Neural cell (in vitro differentiated cells): ENCODE measurements at regions not wholly inside any gene's neighbourhood (a gene's known extent, or its start where the extent isn't known, plus 50 kb on each side); places are given as distances from the start of the nearest gene placed in this dataset.

Source experiments
- H2AFZ ChIP-seq: fragments of 200-600, 300-800 bp; sonication (generic), shearing (Covaris generic); 2 replicates; pipeline ENCODE4 v1.6.0; 2014; ENCODE audit warnings: low read depth, mild to moderate bottlenecking, antibody characterized with exemption, low read length, moderate library complexity
- H3F3A ChIP-seq: fragments of 200-600 bp; shearing (Covaris generic); 2 replicates; pipeline ENCODE4 v1.6.1; 2016; ENCODE audit warnings: mild to moderate bottlenecking, moderate library complexity, mixed read lengths, antibody characterized with exemption, low read length; ENCODE audit not compliant: insufficient read depth, poor library complexity, severe bottlenecking
- H3K27ac ChIP-seq: fragments of 200-600, 300-800 bp; sonication (generic), shearing (Covaris generic); 2 replicates; pipeline ENCODE4 v1.5.1; 2014; ENCODE audit warnings: mild to moderate bottlenecking, low read length, moderate library complexity
- H3K27me3 ChIP-seq: fragments of 300-800, 200-600 bp; sonication (generic), shearing (Covaris generic); 2 replicates; pipeline ENCODE4 v1.6.0; 2014; ENCODE audit warnings: mild to moderate bottlenecking, low read depth, low read length, moderate library complexity; ENCODE audit not compliant: insufficient read depth
- H3K36me3 ChIP-seq: fragments of 300-800, 200-600 bp; sonication (generic), shearing (Covaris generic); 2 replicates; pipeline ENCODE4 v1.5.1; 2014; ENCODE audit warnings: mild to moderate bottlenecking, antibody characterized with exemption, low read length, moderate library complexity; ENCODE audit not compliant: insufficient read depth
- H3K4me2 ChIP-seq: fragments of 300-800, 200-600 bp; sonication (generic), shearing (Covaris generic); 2 replicates; pipeline ENCODE4 v1.6.0; 2014; ENCODE audit warnings: mild to moderate bottlenecking, low read length
- H3K4me3 ChIP-seq: fragments of 300-800, 200-600 bp; sonication (generic), shearing (Covaris generic); 2 replicates; pipeline ENCODE4 v1.5.1; 2014; ENCODE audit warnings: mild to moderate bottlenecking, low read length, moderate library complexity
- H3K79me2 ChIP-seq: fragments of 200-600 bp; shearing (Covaris generic); replicated peaks from 2 replicates; pipeline ENCODE4 v1.6.0; 2014; ENCODE audit warnings: mild to moderate bottlenecking, low read length, moderate library complexity; ENCODE audit not compliant: insufficient read depth
- H3K9ac ChIP-seq: fragments of 300-800, 200-600 bp; sonication (generic), shearing (Covaris generic); 2 replicates; pipeline ENCODE4 v1.6.1; 2016; ENCODE audit warnings: mild to moderate bottlenecking, low read length, mixed read lengths
- H3K9me2 ChIP-seq: fragments of 200-600 bp; shearing (Covaris generic); 2 replicates; pipeline ENCODE4 v1.6.1; 2016; ENCODE audit warnings: mild to moderate bottlenecking, low read length, mixed read lengths; ENCODE audit not compliant: insufficient read depth
- H3K9me3 ChIP-seq: fragments of 200-600, 300-800 bp; sonication (generic), shearing (Covaris generic); 2 replicates; pipeline ENCODE4 v1.6.1; 2016; ENCODE audit warnings: mild to moderate bottlenecking, mixed run types, low read length, moderate library complexity, mixed read lengths
- H4K20me1 ChIP-seq: fragments of 200-600 bp; shearing (Covaris generic); 2 replicates; pipeline ENCODE4 v1.6.1; 2016; ENCODE audit warnings: mild to moderate bottlenecking, mixed run types; ENCODE audit not compliant: insufficient read depth
- CTCF ChIP-seq: fragments of 450-650 bp; IDR thresholded peaks from 2 replicates; pipeline ENCODE4 v1.5.1; 2014; ENCODE audit warnings: antibody characterized with exemption, mild to moderate bottlenecking, moderate library complexity; ENCODE audit not compliant: poor library complexity, severe bottlenecking
- EP300 ChIP-seq: fragments of 450-650 bp; conservative IDR thresholded peaks from 2 replicates; pipeline ENCODE4 v1.6.1; 2014; ENCODE audit warnings: antibody characterized with exemption, mild to moderate bottlenecking, moderate library complexity; ENCODE audit not compliant: poor library complexity, severe bottlenecking
- EZH2 ChIP-seq: fragments of 200-600, 300-800 bp; shearing (Covaris generic), sonication (generic); IDR thresholded peaks from 2 replicates; pipeline ENCODE4 v1.6.1; 2014; ENCODE audit warnings: antibody characterized with exemption, low read length, borderline replicate concordance, mild to moderate bottlenecking; ENCODE audit not compliant: insufficient read depth, poor library complexity, severe bottlenecking
- MXI1 ChIP-seq: fragments of 450-650 bp; conservative IDR thresholded peaks from 2 replicates; pipeline ENCODE4 v1.6.1; 2014; ENCODE audit warnings: antibody characterized with exemption, mild to moderate bottlenecking; ENCODE audit not compliant: poor library complexity, severe bottlenecking
- POLR2AphosphoS5 ChIP-seq: IDR thresholded peaks from 2 replicates; pipeline ENCODE4 v1.6.1; 2012
- RAD21 ChIP-seq: fragments of 450-650 bp; conservative IDR thresholded peaks from 2 replicates; pipeline ENCODE4 v1.6.1; 2014; ENCODE audit warnings: antibody characterized with exemption, mild to moderate bottlenecking, moderate library complexity
- SMC3 ChIP-seq: fragments of 450-650 bp; conservative IDR thresholded peaks from 2 replicates; pipeline ENCODE4 v1.6.1; 2014; ENCODE audit warnings: antibody characterized with exemption, mild to moderate bottlenecking, moderate library complexity; ENCODE audit not compliant: poor library complexity
- TAF1 ChIP-seq: IDR thresholded peaks from 2 replicates; pipeline ENCODE4 v1.6.1; 2012; ENCODE audit warnings: low read depth
- TF ChIP-seq, protein P1 (sequence below): IDR thresholded peaks from 2 replicates; pipeline ENCODE4 v1.6.1; 2012; ENCODE audit warnings: borderline replicate concordance

DNA sequence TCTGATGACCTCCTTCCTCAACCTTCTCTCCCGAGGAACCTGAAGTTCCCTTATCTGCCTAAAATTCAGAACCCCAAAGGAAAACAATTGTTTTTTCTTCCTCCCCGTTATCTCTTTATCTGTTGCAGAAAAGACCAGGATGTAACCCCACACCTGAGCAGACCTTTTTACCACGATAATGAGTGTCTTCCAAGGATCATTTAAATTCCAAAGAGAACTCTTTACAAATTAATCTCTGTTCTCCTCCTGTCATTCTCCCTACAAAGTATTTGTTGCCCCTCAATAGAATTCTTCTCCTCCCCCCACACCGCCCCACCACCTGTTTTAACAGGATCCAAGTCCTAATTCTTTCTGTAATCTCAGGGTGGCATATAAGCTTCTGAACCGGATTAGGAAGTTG lies 78.5 kb upstream of the NLGN4X start:
- Histone ChIP-seq H3K27me3 (no peaks in the 10 kb centered on the region), H3K36me3 (no peaks in the 10 kb centered on the region), H3K27ac (no peak overlapping the region), H3K9me2 (no peaks in the 10 kb centered on the region), H3K4me3 (no peak overlapping the region), H3K4me2 (no peak overlapping the region), H4K20me1 (no peaks in the 10 kb centered on the region), H3K9me3 (no peaks in the 10 kb centered on the region), H3K79me2 (no peaks in the 10 kb centered on the region), H3K9ac (no peak overlapping the region), H2AFZ (no peak overlapping the region), H3F3A (no peaks in the 10 kb centered on the region)
- TF ChIP-seq RAD21 = no peak

GRCh38 chrX:6299724-6300123 lies 71.1 kb upstream of the NLGN4X start:
- H3K27me3 ChIP-seq = no peaks in the 10 kb centered on the region
- no peaks in the 10 kb centered on the region for H3K79me2 ChIP-seq
- H3K4me3 ChIP-seq = no peak overlapping the region
- H3K9ac ChIP-seq = no peak overlapping the region
- no peaks in the 10 kb centered on the region for H3K36me3 ChIP-seq
- no peaks in the 10 kb centered on the region for H4K20me1 ChIP-seq
- H3K4me2 ChIP-seq = no peak overlapping the region
- no peaks in the 10 kb centered on the region for H3K9me2 ChIP-seq
- no peaks in the 10 kb centered on the region for H3F3A ChIP-seq
- H3K27ac ChIP-seq = no peak overlapping the region
- no peak for TF ChIP-seq CTCF
- no peak for TF ChIP-seq POLR2AphosphoS5
- TF ChIP-seq MXI1 = no peak
- TF ChIP-seq RAD21 = no peak
- no peak for TF ChIP-seq TAF1
- TF ChIP-seq, protein P1, sequence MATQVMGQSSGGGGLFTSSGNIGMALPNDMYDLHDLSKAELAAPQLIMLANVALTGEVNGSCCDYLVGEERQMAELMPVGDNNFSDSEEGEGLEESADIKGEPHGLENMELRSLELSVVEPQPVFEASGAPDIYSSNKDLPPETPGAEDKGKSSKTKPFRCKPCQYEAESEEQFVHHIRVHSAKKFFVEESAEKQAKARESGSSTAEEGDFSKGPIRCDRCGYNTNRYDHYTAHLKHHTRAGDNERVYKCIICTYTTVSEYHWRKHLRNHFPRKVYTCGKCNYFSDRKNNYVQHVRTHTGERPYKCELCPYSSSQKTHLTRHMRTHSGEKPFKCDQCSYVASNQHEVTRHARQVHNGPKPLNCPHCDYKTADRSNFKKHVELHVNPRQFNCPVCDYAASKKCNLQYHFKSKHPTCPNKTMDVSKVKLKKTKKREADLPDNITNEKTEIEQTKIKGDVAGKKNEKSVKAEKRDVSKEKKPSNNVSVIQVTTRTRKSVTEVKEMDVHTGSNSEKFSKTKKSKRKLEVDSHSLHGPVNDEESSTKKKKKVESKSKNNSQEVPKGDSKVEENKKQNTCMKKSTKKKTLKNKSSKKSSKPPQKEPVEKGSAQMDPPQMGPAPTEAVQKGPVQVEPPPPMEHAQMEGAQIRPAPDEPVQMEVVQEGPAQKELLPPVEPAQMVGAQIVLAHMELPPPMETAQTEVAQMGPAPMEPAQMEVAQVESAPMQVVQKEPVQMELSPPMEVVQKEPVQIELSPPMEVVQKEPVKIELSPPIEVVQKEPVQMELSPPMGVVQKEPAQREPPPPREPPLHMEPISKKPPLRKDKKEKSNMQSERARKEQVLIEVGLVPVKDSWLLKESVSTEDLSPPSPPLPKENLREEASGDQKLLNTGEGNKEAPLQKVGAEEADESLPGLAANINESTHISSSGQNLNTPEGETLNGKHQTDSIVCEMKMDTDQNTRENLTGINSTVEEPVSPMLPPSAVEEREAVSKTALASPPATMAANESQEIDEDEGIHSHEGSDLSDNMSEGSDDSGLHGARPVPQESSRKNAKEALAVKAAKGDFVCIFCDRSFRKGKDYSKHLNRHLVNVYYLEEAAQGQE = no peak
- no peak for TF ChIP-seq SMC3
- TF ChIP-seq EZH2 = no peak
- TF ChIP-seq EP300 = no peak
- H3K9me3 ChIP-seq = no peaks in the 10 kb centered on the region
- H2AFZ ChIP-seq = no peak overlapping the region

DNA sequence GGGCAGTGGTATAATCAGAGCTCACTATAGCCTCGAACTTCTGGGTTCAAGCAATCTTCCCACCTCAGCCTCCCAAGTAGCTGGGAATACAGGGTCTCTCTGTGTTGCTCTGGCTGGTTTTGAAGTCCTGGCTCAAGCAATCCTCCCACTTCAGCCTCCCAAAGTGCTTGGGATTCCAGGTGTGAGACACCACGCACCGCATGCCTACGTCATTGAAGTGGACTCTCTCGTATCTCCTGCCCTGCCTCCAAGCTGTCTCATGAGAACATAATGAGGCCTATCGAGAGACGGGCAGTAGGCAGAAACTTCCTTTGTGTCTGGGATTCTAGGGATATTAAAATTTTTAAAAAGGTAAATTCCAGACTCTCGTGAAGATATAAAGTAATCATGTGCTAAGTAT lies 65.0 kb upstream of the NLGN4X start:
- H3F3A ChIP-seq = no peaks in the 10 kb centered on the region
- no peaks in the 10 kb centered on the region for H3K27me3 ChIP-seq
- H3K36me3 ChIP-seq = no peaks in the 10 kb centered on the region
- H3K4me2 ChIP-seq = no peak overlapping the region
- no peak for TF ChIP-seq TAF1
- no peak for TF ChIP-seq SMC3
- TF ChIP-seq CTCF = no peak
- TF ChIP-seq RAD21 = no peak
- TF ChIP-seq POLR2AphosphoS5 = no peak
- TF ChIP-seq MXI1 = no peak
- no peak for TF ChIP-seq EP300
- TF ChIP-seq, protein P1 = no peak
- TF ChIP-seq EZH2 = no peak
- H2AFZ ChIP-seq = no peak overlapping the region
- H3K9me3 ChIP-seq = no peaks in the 10 kb centered on the region
- H3K4me3 ChIP-seq = no peak overlapping the region
- no peak overlapping the region for H3K27ac ChIP-seq
- H3K9me2 ChIP-seq = no peaks in the 10 kb centered on the region
- no peaks in the 10 kb centered on the region for H3K79me2 ChIP-seq
- no peaks in the 10 kb centered on the region for H4K20me1 ChIP-seq
- H3K9ac ChIP-seq = no peak overlapping the region
